ENCODE measurements at regions not wholly inside any gene's neighbourhood (a gene's known extent, or its start where the extent isn't known, plus 50 kb on each side); places are given as distances from the start of the nearest gene placed in this dataset.

GRCh38 chr2:30089171-30089570, 57.6 kb upstream of the YPEL5 start:
- TF ChIP-seq CTCF (IDR thresholded peaks at IDR 0.05; ENCODE audit: low read depth, low read length) (no peak), POLR2A (IDR thresholded peaks at IDR 0.05; ENCODE audit: extremely low read depth, insufficient read length) (no peak)
